HepG2 (cell line): ENCODE measurements at regions not wholly inside any gene's neighbourhood (a gene's known extent, or its start where the extent isn't known, plus 50 kb on each side); places are given as distances from the start of the nearest gene placed in this dataset.

ENCODE experiments used
- ATAC-seq: fragments of 200-7000 bp; cut with Tn5 transposase; 3 replicates; pipeline ENCODE4 v1.9.1; 2020; ENCODE audit warnings: mild to moderate bottlenecking, moderate library complexity
- BruUV-seq: library from RNA; stranded (reverse); fragments of 400-500 nt; replicated peaks from 2 replicates; lab custom pipeline; 2021; lab: Mats Ljungman, UMichigan
- CTCF ChIA-PET: fragments of 300-600 bp; formaldehyde crosslinking; extraction: SDS; loops from one replicate; lab custom pipeline; 2021; ENCODE audit warnings: low total read pairs, inconsistent platforms, low intra/inter-chr PET ratio; lab: Yijun Ruan, JAX
- POLR2A ChIA-PET: fragments of 350-600 bp; sonication (Branson Sonifier 250); formaldehyde crosslinking; loops from one replicate; lab custom pipeline; 2020; ENCODE audit warnings: antibody characterized with exemption, inconsistent platforms; lab: Yijun Ruan, JAX
- DNase-seq: peaks from one replicate; pipeline ENCODE4 v3.0.0-alpha.2; 2015; ENCODE audit warnings: low spot score
- FAIRE-seq: peaks from 3 replicates; lab custom pipeline; 2011; peaks lifted over from hg19 to GRCh38; lab: Jason Lieb, UNC
- H2AFZ ChIP-seq: one replicate; pipeline ENCODE4 v1.6.1; 2011; ENCODE audit warnings: low read length, inconsistent platforms
- H3K27ac ChIP-seq: fragments of 300-600 bp; 3 replicates; pipeline ENCODE4 v1.8.0; 2011; ENCODE audit warnings: mixed run types, mild to moderate bottlenecking, mixed read lengths, low read length, inconsistent platforms; ENCODE audit not compliant: insufficient read depth; ENCODE audit errors: extremely low read length
- H3K27me3 ChIP-seq, 2 experiments: fragments of 200-600 bp in 1 of 2; 2 replicates in 1 of 2; 3 replicates in 1 of 2; pipeline versions ENCODE4 v1.6.0 to v1.8.0; 2011; ENCODE audit warnings: low read length in 2 of 2, mild to moderate bottlenecking in 2 of 2, moderate library complexity in 2 of 2, inconsistent platforms in 1 of 2; ENCODE audit not compliant: insufficient read depth in 2 of 2, control insufficient read depth in 1 of 2
- H3K36me3 ChIP-seq, 2 experiments: fragments of 200-600 bp in 1 of 2; replicated peaks in 1 of 2; 2 replicates in 1 of 2; 3 replicates in 1 of 2; pipeline versions ENCODE4 v1.5.1 to v1.8.0; 2011; ENCODE audit warnings: low read length in 2 of 2, inconsistent platforms in 1 of 2; ENCODE audit not compliant: insufficient read depth in 2 of 2, control insufficient read depth in 1 of 2
- H3K4me1 ChIP-seq: 2 replicates; pipeline ENCODE4 v1.5.1; 2012; ENCODE audit warnings: low read length, inconsistent platforms; ENCODE audit not compliant: insufficient read depth
- H3K4me2 ChIP-seq: 2 replicates; pipeline ENCODE4 v1.6.0; 2011; ENCODE audit warnings: low read depth, low read length, inconsistent platforms
- H3K4me3 ChIP-seq, 3 experiments: fragments of 200-600 bp in 1 of 3; sonication (generic), shearing (Covaris generic) in 1 of 3; replicated peaks in 1 of 3; 2 replicates each; pipeline ENCODE4 v1.5.1; 2011 to 2016; ENCODE audit warnings: low read length in 3 of 3, inconsistent platforms in 2 of 3, low read depth in 2 of 3, mild to moderate bottlenecking in 2 of 3, control low read depth in 1 of 3, mixed read lengths in 1 of 3; ENCODE audit not compliant: insufficient read depth in 1 of 3
- H3K79me2 ChIP-seq: one replicate; pipeline ENCODE4 v1.6.1; 2011; ENCODE audit warnings: low read length, inconsistent platforms; ENCODE audit not compliant: insufficient read depth
- H3K9ac ChIP-seq: 2 replicates; pipeline ENCODE4 v1.6.0; 2011; ENCODE audit warnings: mild to moderate bottlenecking, low read depth, low read length, inconsistent platforms; ENCODE audit not compliant: insufficient read depth
- H3K9me3 ChIP-seq: 2 replicates; pipeline ENCODE4 v1.5.1; 2012; ENCODE audit warnings: mild to moderate bottlenecking, low read length
- H4K20me1 ChIP-seq: 2 replicates; pipeline ENCODE4 v1.6.0; 2011; ENCODE audit warnings: inconsistent platforms, mild to moderate bottlenecking, low read length, moderate library complexity; ENCODE audit not compliant: insufficient read depth
- GZF1 ChIP-seq: sonication (generic); formaldehyde crosslinking; IDR thresholded peaks from 2 replicates; pipeline ENCODE4 v1.5.1; 2020; ENCODE audit warnings: mild to moderate bottlenecking, missing genetic modification reagents
- HMG20B ChIP-seq: conservative IDR thresholded peaks from 2 replicates; pipeline ENCODE4 v1.6.1; 2016; ENCODE audit warnings: missing genetic modification reagents, missing compliant biosample characterization
- HOXA9 ChIP-seq: sonication (generic); formaldehyde crosslinking; IDR thresholded peaks from 2 replicates; pipeline ENCODE4 v1.8.1; 2022; ENCODE audit warnings: missing genetic modification reagents, mild to moderate bottlenecking, moderate library complexity, borderline replicate concordance
- KDM5A ChIP-seq: fragments of 200-600 bp; sonication (generic); IDR thresholded peaks from 2 replicates; pipeline ENCODE4 v1.7.0; 2018; ENCODE audit warnings: antibody characterized with exemption, mild to moderate bottlenecking, low read length, borderline replicate concordance
- MTF2 ChIP-seq: sonication (generic); formaldehyde crosslinking; IDR thresholded peaks from 2 replicates; pipeline ENCODE4 v1.5.0; 2020; ENCODE audit warnings: missing genetic modification reagents, borderline replicate concordance
- MXD4 ChIP-seq: IDR thresholded peaks from 2 replicates; pipeline ENCODE4 v1.6.1; 2016; ENCODE audit warnings: mild to moderate bottlenecking, missing biosample characterization, missing genetic modification reagents
- PHF8 ChIP-seq: sonication (generic); formaldehyde crosslinking; IDR thresholded peaks from 2 replicates; pipeline ENCODE4 v1.5.0; 2020; ENCODE audit warnings: missing genetic modification reagents
- RBM22 ChIP-seq: fragments of 200-400 bp; formaldehyde crosslinking; optimal IDR thresholded peaks from 2 replicates; pipeline ENCODE3; 2017; ENCODE audit warnings: mild to moderate bottlenecking, low read length, moderate library complexity
- RXRB ChIP-seq: IDR thresholded peaks from 2 replicates; pipeline ENCODE4 v1.6.1; 2016; ENCODE audit warnings: borderline replicate concordance, missing genetic modification reagents, missing compliant biosample characterization
- TBX3 ChIP-seq: fragments of 450-650 bp; IDR thresholded peaks from 2 replicates; pipeline ENCODE4 v1.6.1; 2017; ENCODE audit warnings: antibody characterized with exemption, mild to moderate bottlenecking, inconsistent platforms, borderline replicate concordance
- ZNF207 ChIP-seq: fragments of 450-650 bp; IDR thresholded peaks from 2 replicates; pipeline ENCODE4 v1.6.1; 2016; ENCODE audit warnings: antibody characterized with exemption, borderline replicate concordance
- ZNF251 ChIP-seq: sonication (generic); formaldehyde crosslinking; IDR thresholded peaks from 2 replicates; pipeline ENCODE4 v1.9.0; 2021; ENCODE audit warnings: mild to moderate bottlenecking, missing genetic modification reagents
- ZNF354B ChIP-seq: sonication (generic); formaldehyde crosslinking; IDR thresholded peaks from 2 replicates; pipeline ENCODE4 v1.8.0; 2022; ENCODE audit warnings: mild to moderate bottlenecking, missing genetic modification reagents
- ZNF543 ChIP-seq: sonication (generic); formaldehyde crosslinking; IDR thresholded peaks from 2 replicates; pipeline ENCODE4 v1.4.0; 2020; ENCODE audit warnings: mild to moderate bottlenecking, missing genetic modification reagents
- ZNF792 ChIP-seq: IDR thresholded peaks from 2 replicates; pipeline ENCODE4 v1.6.1; 2016
- in situ Hi-C: cut with HindIII; loops from 2 replicates; pipeline ENCODE4 v1.10.0; 2017; ENCODE audit warnings: low pct_unique_long_range_greater_than_20kb; ENCODE audit not compliant: extremely low pct_ligation_motif_present
- intact Hi-C: fragments of 100-400 bp; cut with micrococcal nuclease; formaldehyde crosslinking; loops from one replicate; pipeline ENCODE4 v1.10.0; 2022; ENCODE audit not compliant: unreplicated experiment
- TF ChIP-seq, protein P1 (sequence below): sonication (generic); formaldehyde crosslinking; IDR thresholded peaks from 2 replicates; pipeline ENCODE4 v1.4.0; 2020; ENCODE audit warnings: missing genetic modification reagents
- TF ChIP-seq, protein P2 (sequence below): sonication (generic); formaldehyde crosslinking; IDR thresholded peaks from 2 replicates; pipeline ENCODE4 v1.5.0; 2020; ENCODE audit warnings: mild to moderate bottlenecking, missing genetic modification reagents
- TF ChIP-seq, protein P3 (sequence below): sonication (generic); formaldehyde crosslinking; conservative IDR thresholded peaks from 2 replicates; pipeline ENCODE4 v1.4.0; 2020; ENCODE audit warnings: missing genetic modification reagents

DNA sequence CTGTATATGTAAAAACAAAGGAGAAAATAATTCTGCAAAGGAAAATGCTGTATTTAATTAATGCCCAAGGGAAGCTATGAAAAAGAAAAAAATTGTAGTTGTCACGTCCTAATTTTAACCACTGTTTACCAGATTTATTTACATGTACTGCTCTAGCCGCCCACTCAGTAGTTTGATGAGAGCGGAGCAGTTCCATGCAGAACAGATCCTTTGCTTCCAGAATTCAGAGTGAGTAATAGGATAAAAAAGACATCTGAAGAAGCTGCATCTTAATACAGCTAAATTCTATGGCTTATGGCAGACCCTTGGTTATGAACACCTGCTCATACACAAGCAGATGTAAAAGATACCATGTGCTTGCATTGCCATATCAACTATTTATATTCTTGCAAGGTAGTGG is 287.0 kb downstream of the GASK1B start (continued):
- TF ChIP-seq RXRB (CRISPR knock-in tag) (no peak), ZNF354B (CRISPR knock-in tag) (no peak), ZNF251 (no peak), RBM22 (no peak)
- TF ChIP-seq, protein P1, sequence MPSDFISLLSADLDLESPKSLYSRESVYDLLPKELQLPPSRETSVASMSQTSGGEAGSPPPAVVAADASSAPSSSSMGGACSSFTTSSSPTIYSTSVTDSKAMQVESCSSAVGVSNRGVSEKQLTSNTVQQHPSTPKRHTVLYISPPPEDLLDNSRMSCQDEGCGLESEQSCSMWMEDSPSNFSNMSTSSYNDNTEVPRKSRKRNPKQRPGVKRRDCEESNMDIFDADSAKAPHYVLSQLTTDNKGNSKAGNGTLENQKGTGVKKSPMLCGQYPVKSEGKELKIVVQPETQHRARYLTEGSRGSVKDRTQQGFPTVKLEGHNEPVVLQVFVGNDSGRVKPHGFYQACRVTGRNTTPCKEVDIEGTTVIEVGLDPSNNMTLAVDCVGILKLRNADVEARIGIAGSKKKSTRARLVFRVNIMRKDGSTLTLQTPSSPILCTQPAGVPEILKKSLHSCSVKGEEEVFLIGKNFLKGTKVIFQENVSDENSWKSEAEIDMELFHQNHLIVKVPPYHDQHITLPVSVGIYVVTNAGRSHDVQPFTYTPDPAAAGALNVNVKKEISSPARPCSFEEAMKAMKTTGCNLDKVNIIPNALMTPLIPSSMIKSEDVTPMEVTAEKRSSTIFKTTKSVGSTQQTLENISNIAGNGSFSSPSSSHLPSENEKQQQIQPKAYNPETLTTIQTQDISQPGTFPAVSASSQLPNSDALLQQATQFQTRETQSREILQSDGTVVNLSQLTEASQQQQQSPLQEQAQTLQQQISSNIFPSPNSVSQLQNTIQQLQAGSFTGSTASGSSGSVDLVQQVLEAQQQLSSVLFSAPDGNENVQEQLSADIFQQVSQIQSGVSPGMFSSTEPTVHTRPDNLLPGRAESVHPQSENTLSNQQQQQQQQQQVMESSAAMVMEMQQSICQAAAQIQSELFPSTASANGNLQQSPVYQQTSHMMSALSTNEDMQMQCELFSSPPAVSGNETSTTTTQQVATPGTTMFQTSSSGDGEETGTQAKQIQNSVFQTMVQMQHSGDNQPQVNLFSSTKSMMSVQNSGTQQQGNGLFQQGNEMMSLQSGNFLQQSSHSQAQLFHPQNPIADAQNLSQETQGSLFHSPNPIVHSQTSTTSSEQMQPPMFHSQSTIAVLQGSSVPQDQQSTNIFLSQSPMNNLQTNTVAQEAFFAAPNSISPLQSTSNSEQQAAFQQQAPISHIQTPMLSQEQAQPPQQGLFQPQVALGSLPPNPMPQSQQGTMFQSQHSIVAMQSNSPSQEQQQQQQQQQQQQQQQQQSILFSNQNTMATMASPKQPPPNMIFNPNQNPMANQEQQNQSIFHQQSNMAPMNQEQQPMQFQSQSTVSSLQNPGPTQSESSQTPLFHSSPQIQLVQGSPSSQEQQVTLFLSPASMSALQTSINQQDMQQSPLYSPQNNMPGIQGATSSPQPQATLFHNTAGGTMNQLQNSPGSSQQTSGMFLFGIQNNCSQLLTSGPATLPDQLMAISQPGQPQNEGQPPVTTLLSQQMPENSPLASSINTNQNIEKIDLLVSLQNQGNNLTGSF, result no peak
- TF ChIP-seq, protein P2, sequence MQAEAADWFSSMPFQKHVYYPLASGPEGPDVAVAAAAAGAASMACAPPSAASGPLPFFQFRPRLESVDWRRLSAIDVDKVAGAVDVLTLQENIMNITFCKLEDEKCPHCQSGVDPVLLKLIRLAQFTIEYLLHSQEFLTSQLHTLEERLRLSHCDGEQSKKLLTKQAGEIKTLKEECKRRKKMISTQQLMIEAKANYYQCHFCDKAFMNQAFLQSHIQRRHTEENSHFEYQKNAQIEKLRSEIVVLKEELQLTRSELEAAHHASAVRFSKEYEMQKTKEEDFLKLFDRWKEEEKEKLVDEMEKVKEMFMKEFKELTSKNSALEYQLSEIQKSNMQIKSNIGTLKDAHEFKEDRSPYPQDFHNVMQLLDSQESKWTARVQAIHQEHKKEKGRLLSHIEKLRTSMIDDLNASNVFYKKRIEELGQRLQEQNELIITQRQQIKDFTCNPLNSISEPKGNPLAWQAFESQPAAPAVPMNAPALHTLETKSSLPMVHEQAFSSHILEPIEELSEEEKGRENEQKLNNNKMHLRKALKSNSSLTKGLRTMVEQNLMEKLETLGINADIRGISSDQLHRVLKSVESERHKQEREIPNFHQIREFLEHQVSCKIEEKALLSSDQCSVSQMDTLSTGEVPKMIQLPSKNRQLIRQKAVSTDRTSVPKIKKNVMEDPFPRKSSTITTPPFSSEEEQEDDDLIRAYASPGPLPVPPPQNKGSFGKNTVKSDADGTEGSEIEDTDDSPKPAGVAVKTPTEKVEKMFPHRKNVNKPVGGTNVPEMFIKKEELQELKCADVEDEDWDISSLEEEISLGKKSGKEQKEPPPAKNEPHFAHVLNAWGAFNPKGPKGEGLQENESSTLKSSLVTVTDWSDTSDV (CRISPR knock-in tag), result no peak

DNA sequence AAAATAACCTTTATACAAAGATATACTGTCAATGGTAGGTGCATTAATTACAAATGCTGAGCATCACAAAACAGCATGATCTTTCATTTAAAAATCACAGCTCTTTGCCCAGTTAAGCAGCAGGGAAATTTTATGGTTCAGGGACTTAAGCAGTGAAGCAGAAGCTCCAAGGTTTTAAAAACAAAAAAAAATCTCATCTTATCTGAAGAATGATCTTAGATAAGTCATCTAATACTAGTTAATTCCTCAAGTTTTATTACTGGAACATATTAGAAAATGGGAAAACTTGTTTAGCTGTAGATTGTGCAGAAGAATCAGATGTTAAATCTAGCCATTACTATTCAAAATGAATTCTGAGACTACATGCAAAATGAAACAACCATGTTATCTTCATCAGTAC is 289.9 kb downstream of the GASK1B start:
- ChIA-PET POLR2A (no interaction called here), CTCF (no interaction called here)
- Histone ChIP-seq H3K4me3 (no peak overlapping the region), H3K4me1 (no peaks in the 10 kb centered on the region), H3K9me3 (no peaks in the 10 kb centered on the region), H2AFZ (no peak overlapping the region), H3K9ac (no peak overlapping the region), H3K36me3 (no peaks in the 10 kb centered on the region), H3K4me2 (no peak overlapping the region), H4K20me1 (no peaks in the 10 kb centered on the region), H3K79me2 (no peaks in the 10 kb centered on the region), H3K27me3 (no peaks in the 10 kb centered on the region), H3K27ac (no peak overlapping the region)
- BruUV-seq, result no TSS peak
- intact Hi-C loops, result no loop called here
- in situ Hi-C loops, result no loop called here
- ATAC-seq (no peak), FAIRE-seq (no peak), DNase-seq (no peak)
- TF ChIP-seq, protein P3, sequence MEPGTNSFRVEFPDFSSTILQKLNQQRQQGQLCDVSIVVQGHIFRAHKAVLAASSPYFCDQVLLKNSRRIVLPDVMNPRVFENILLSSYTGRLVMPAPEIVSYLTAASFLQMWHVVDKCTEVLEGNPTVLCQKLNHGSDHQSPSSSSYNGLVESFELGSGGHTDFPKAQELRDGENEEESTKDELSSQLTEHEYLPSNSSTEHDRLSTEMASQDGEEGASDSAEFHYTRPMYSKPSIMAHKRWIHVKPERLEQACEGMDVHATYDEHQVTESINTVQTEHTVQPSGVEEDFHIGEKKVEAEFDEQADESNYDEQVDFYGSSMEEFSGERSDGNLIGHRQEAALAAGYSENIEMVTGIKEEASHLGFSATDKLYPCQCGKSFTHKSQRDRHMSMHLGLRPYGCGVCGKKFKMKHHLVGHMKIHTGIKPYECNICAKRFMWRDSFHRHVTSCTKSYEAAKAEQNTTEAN (CRISPR knock-in tag), result no peak
- TF ChIP-seq HOXA9 (CRISPR knock-in tag) (no peak), HMG20B (CRISPR knock-in tag) (no peak), TBX3 (no peak), MTF2 (CRISPR knock-in tag) (no peak), ZNF543 (CRISPR knock-in tag) (no peak), GZF1 (no peak), MXD4 (no peak), ZNF792 (CRISPR knock-in tag) (no peak), PHF8 (CRISPR knock-in tag) (no peak), KDM5A (no peak), ZNF207 (no peak)
